AG09309 (cell line): ENCODE measurements at regions not wholly inside any gene's neighbourhood (a gene's known extent, or its start where the extent isn't known, plus 50 kb on each side); places are given as distances from the start of the nearest gene placed in this dataset.

Experiments used
- DNase-seq: peaks from one replicate; pipeline ENCODE4 v3.0.0-alpha.2; 2010; ENCODE audit warnings: low read depth
- H3K4me3 ChIP-seq: 2 replicates; pipeline ENCODE4 v1.5.1; 2011; ENCODE audit warnings: mild to moderate bottlenecking, low read depth, low read length, moderate library complexity; ENCODE audit not compliant: control insufficient read depth
- CTCF ChIP-seq: IDR thresholded peaks from 2 replicates; pipeline ENCODE4 v1.5.1; 2011; ENCODE audit warnings: mild to moderate bottlenecking, low read depth, low read length, inconsistent platforms; ENCODE audit not compliant: insufficient read depth, control insufficient read depth; ENCODE audit errors: missing control alignments

- no peak for TF ChIP-seq CTCF
- no peak for DNase-seq
- no peak overlapping the region for H3K4me3 ChIP-seq
Observed at GRCh38 chr11:79520086-79520485, 79.3 kb upstream of the TENM4 start.

- no peak overlapping the region for H3K4me3 ChIP-seq
- DNase-seq: no peak
- no peak for TF ChIP-seq CTCF
Observed at GRCh38 chr11:79515781-79516180, 75.0 kb upstream of the TENM4 start.

GRCh38 chr11:79514695-79515094 is 73.9 kb upstream of the TENM4 start:
- no peak overlapping the region for H3K4me3 ChIP-seq
- DNase-seq: no peak
- TF ChIP-seq CTCF: no peak

- DNase-seq: no peak
- TF ChIP-seq CTCF: no peak
- H3K4me3 ChIP-seq: no peak overlapping the region
Observed at GRCh38 chr11:79514290-79514689, 73.5 kb upstream of the TENM4 start.

- TF ChIP-seq CTCF: no peak
- DNase-seq: no peak
- H3K4me3 ChIP-seq: no peak overlapping the region
Observed at GRCh38 chr11:79512706-79513469, 72.1 kb upstream of the TENM4 start.

- H3K4me3 ChIP-seq: no peak overlapping the region
- no peak for TF ChIP-seq CTCF
- no peak for DNase-seq
Observed at GRCh38 chr11:79510960-79511359, 70.1 kb upstream of the TENM4 start.
